ENCODE measurements at regions not wholly inside any gene's neighbourhood (a gene's known extent, or its start where the extent isn't known, plus 50 kb on each side); places are given as distances from the start of the nearest gene placed in this dataset.

DNA sequence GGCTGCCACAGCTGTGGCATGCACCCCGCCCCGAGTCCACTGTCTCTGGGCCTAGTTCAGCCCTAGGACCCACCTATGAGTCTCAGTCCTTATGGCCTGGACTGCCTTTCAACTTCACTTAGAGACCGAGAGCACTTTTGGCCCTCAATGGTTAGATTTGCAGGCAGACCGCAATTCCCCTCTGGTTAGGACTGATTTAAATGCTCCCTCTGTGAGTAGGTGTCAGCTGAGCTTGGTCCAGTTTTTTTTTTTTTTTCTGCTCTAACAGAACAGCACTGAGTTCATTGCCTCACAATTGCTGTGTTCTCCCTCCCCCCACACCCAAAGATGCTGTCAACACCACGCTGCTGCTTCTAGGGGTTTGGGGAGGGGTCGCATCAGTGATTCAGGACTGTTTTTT lies 143.2 kb downstream of the BMP15 start:
- no peak for TF ChIP-seq POLR2A (IDR thresholded peaks at IDR 0.05)
- no peak for TF ChIP-seq CTCF (IDR thresholded peaks at IDR 0.05)
